HL-60/S4 treated with phorbol 12-myristate 13-acetate at 8.2 ng/mL for 4 days and 3 days (cell line): ENCODE measurements at regions not wholly inside any gene's neighbourhood (a gene's known extent, or its start where the extent isn't known, plus 50 kb on each side); places are given as distances from the start of the nearest gene placed in this dataset.

Experiments
- in situ Hi-C: fragments of 300-500 bp; cut with MboI; formaldehyde crosslinking; loops from 2 replicates; pipeline ENCODE4 v1.15.0; 2022; ENCODE audit warnings: low sequenced_read_pairs

- in situ Hi-C loops = no loop called here
Measured at GRCh38 chr2:129242269-129242668, 737.2 kb upstream of the RAB6C start.

DNA sequence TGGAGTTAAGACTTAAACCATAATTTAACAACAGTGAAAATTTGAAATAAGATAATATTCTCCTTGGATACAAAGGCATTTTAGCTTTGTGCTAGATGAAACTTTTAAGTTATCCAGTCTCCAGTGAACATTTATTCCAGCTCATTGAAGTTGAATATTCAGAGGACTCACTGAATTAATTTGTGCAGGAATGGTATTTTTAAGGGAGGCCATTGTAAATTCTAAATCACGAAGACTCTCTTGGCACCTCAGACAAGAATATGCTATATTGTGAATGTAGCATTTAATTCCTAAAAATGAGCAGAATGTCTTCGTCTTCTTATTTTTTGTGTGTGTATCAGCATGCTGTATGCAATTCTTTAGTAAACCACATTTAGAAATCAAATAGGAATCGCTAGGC, 731.7 kb upstream of the RAB6C start:
- in situ Hi-C loops = no loop called here

- in situ Hi-C loops = no loop called here
Measured at GRCh38 chr2:129248198-129248597, 731.3 kb upstream of the RAB6C start.

DNA sequence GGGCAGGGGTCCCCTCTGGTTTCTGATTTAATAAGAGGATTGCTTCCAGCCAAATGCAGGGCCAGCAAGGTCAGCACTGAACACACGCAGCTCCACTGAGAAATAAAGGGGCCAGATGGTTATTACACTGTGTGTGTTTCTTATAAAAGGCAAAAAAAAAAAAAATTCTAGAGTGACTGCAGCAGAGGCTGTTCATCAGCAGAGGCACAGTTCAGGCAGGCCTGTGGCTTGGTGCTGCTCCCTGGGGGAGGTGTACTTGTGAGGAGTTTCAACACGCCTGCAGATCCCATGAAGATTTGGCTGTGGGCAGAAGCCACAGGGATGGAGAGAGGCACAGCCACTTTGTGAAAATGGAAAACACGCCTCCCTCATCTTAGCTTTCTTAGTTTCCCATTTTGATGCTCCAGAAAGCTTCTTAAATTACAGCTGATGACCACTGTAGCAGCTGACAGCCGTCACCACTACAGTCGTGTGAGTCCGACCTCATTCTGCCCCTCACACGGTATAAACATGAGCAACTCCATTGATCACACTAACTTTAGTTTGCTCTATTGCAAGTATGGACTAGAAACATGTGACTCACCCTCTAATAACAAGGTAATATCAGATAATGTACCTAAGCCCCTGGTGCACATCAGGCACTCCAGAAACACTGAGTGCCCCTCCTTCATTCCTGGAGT, 726.5 kb upstream of the RAB6C start:
- in situ Hi-C loops = no loop called here

- in situ Hi-C loops = no loop called here
Measured at GRCh38 chr2:129253461-129253812, 726.0 kb upstream of the RAB6C start.

GRCh38 chr2:129254718-129255117, 724.7 kb upstream of the RAB6C start:
- in situ Hi-C loops = no loop called here

DNA sequence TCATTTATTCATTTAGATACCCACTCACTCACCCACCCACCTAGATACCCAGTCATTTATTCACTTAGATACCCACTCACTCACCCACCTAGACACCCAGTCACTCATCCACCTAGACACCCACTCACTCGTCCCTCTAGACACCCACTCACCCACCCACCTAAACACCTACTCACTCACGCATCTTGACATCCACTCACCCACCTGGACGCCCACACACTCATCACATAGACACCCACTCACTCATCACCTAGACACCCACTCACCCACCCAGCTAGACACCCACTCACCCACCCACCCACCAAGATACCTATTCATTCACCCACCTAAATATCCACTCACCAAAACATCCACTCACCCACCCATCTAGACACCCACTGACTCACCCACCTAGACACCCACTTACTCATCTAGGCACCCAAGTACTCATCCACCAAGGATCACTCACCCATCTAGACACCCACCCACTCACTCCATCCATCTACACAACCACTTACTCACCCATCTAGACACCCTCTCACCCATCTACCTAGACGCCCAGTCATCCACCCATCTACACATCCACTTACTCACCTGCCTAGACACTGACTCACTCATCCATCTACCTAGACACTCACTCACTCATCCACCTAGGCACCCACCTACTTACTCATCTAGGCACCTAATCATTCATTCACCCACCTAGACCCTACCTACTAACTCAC, 723.7 kb upstream of the RAB6C start:
- in situ Hi-C loops = no loop called here

DNA sequence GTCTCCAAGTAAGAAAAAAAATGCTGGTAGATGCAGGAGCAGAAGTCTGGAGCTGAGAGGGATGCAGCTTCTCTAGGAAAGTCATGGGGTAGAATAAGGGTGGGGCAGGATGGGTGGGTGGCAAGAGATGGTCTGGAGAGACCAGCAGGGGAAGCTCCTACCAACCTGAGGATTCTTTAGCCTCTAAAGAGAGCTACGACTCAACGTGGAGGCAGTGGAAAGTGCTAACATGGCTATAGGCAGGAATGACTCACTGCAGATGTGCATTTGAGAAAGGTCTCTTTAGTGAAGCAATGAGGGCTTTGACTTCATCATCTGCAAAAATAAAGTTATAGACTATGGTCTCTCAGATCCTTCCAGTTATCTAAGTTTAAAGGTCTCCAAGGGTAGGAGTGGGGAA, 722.8 kb upstream of the RAB6C start:
- in situ Hi-C loops = no loop called here

GRCh38 chr2:129262934-129263333, 716.5 kb upstream of the RAB6C start:
- in situ Hi-C loops = no loop called here

DNA sequence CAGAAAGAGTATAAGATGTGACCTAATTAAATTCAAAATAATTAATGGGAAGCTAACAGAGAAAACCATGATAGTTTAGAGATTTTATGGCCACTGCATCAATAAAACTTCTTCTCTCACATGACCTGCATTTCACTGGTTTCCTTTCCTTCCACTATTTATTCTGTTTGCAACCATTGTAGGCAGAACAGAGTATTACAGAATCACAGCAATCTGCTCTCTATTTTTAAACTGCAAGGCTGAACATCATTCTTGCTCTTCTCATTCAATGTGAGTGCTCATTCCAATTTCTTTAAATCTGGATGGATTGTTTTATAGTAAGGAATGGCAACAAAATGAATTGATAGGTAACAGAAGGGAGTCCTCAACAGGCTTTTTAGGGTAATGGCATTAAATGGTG, 715.5 kb upstream of the RAB6C start:
- in situ Hi-C loops = no loop called here

- in situ Hi-C loops = no loop called here
Measured at GRCh38 chr2:129267559-129267958, 711.9 kb upstream of the RAB6C start.

DNA sequence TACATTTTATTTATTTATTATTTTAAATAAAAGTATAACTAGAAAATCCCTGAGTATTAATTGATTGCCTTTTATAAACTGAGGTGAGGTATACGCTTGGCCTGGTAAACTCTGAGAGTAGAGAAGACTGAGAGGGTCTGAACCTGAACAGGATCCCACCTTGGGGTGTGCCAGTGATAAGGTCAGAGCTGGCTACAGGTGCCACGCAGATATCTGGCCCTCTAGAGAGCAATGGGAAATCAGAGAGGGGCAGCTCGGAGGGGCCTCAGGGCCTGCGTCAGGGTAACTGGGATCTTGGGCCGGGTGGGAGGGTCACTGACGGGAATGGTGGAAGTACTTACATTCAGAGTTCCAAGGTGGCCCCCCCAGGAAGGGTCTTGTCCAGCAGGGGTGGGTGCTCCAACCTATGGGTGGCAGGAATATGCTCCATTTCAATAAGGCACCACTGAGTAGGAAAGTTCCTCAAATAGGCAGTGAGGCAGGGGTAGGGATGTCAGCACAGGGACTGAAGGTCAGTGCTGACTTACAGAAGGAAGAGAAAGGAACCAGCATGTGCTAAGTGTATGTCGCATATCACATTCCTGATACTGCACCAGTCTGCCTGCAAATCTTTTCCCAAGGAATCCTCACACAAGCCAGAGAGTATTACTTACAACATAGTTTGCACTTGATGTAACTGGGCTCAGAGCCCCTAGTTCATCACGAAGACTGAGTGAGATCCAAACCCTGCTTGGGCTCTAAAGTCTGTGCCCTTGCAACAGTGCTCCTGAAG, 706.0 kb upstream of the RAB6C start:
- in situ Hi-C loops = no loop called here

DNA sequence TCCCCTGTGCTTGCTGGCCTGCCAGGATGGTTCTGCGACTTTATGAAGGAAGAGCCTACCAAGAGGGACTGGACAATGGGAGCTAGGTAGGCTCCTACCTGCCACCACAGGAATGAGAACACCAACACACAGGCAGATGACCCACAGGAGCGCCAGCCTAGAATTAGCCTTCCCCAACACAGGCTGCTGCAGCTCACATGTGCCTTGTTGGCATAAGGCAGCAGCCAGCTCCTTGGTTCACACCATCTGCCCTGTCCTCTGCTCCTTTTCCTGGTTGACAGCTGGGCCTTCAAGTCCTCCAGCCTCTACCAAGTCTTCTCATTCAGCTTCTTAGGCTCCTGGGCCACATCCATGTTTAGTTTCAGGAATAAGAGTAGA, 705.4 kb upstream of the RAB6C start:
- in situ Hi-C loops = no loop called here

DNA sequence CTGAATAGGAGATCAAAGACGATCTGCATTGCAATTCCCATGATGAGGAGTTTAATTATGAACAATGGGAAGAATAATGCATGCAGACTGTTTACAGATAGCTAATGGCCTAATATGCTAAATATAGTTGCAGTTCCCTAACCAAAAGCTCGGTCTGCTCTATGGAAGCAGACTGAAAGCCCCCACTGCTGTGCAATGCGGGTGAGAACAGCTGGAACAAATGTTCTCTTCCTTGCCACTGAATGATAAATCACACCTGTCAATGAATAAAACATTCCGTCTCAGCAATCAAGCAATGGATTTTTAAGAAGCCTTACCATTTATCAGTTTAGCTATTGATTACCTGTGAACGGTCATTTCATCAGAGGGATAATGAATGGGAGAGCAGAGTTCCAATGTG, 704.5 kb upstream of the RAB6C start:
- in situ Hi-C loops = no loop called here

DNA sequence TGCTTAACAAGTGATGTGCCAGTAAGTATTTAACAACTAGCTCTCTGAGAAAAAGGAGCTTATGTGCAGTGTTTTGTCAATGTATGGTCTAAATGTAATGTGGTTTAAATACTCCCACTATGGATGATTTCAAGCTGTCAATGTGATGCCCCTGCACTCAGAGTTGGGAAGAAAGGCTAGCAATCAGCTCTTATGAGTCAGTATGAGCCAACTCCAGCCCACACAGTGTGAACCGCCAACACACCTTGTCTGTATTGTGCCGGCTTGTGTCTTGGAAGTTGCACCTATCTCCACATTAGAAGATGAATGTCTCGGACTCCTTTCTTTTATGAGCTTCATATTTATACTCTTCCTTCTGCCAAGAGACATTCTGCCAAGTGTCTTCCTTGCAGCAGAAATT, 703.8 kb upstream of the RAB6C start:
- in situ Hi-C loops = no loop called here

DNA sequence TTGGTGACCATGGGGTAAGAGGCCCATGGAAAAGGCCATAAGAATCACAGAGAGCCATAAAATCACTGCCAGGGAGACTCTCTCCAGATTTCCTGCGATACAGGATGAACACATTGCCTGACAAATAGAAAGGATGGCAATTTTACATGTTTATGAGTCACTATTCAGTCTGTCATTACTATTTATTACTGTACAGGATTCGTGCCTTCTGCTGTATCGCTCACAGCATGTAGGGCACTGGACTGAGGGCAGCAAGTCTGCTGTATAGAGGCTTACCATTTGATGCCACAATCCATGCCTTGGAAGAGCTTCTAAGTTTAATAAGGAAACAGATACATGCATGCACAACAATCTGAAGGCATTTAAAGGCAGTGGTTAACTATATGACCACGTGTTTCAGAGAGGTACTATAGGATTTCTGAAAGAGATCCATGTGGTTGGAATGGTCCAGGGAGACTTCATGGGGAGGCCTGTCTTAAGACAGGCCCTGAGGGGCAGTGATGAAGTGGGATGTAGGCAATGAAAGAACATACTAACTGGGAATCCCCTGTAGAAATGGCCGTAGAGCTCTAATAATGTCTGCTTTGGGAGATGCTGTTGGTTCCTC, 702.4 kb upstream of the RAB6C start:
- in situ Hi-C loops = no loop called here

- in situ Hi-C loops = no loop called here
Measured at GRCh38 chr2:129277585-129277981, 701.9 kb upstream of the RAB6C start.

DNA sequence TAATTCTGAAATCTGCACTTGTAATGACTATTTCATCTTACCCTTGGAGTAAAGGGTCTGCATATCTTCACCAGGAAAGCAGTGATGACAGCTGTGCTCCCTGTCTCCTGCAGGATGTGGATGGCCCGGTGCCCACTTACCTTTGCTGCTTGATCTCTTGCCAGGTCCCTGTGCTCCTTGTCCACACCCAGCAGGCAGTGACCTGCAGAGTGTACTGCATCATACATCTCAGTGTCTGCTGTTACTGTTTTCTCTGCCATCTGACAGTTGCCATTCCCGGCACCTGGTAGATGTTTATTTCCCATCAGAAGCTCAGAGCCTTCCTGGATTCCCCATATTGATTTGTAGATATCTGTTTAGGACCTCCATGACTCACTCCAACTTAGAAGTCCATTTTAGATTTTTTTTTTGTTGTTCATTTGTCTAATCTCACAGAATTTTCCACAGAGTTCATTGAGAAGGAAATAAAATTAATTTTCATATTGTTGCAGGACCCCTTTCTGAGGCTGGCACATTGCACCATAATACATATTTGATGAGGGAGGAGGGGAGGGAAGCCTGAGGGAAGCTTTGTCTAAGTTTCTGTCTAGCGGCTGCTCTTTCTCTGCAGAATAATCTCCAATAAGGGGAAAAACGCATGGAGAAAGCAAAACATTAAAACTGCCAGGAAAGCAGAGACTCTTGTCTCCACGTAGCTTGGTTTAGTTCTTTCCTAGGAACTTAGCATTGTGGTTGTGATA, 697.5 kb upstream of the RAB6C start:
- in situ Hi-C loops = no loop called here

DNA sequence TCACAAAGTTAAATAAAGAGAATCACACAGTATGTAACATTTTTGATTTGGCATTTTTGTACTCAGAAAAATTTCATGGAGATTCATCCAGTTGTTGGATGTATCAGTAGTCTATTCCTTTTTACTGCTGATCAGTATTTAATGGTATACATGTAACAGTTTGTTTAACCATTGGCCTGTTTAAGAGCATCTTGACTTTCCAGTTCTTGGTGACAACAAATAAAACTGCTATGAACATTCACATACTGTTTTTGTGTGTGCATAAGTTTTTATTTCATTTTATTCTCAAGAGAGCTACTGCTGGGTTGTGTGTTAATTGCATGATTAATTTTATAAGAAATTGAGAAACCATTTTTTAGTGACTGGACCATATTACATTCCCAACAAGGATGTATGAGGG, 694.5 kb upstream of the RAB6C start:
- in situ Hi-C loops = no loop called here

DNA sequence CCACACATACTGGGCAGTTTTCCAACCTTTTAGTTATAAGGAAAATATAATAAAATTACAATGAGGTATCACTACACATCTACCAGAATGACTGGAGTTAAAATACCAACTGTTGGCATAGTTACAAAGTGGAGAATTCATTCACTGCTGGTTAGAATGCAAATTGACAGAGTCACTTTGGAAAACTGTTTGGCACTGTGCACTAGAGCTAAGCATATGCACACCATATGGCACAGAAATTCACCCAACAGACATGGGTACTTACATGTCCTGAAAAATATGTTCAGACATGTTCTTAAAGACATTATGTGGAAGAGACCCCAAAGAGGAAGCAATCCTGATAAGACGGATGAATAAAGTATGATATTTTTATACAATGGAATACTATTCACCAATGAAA, 686.1 kb upstream of the RAB6C start:
- in situ Hi-C loops = no loop called here

GRCh38 chr2:129296396-129296795, 683.1 kb upstream of the RAB6C start:
- in situ Hi-C loops = no loop called here
